Mucosa of stomach (tissue), 1 donor: ENCODE measurements at regions not wholly inside any gene's neighbourhood (a gene's known extent, or its start where the extent isn't known, plus 50 kb on each side); places are given as distances from the start of the nearest gene placed in this dataset.
"Not testable (repeated sequence)": the region's sequence is repeated elsewhere in the genome, so short reads cannot be mapped to it uniquely, and the experiment has no call there.

Experiments used
- H3K27me3 ChIP-seq: one replicate; pipeline ENCODE4 v1.7.0; 2013; ENCODE audit warnings: mild to moderate bottlenecking, low read length; ENCODE audit not compliant: control insufficient read depth, insufficient read depth
- H3K36me3 ChIP-seq: one replicate; pipeline ENCODE4 v1.7.0; 2013; ENCODE audit warnings: low read length; ENCODE audit not compliant: control insufficient read depth, insufficient read depth
- H3K4me1 ChIP-seq: one replicate; pipeline ENCODE4 v1.7.0; 2013; ENCODE audit warnings: mild to moderate bottlenecking, low read length; ENCODE audit not compliant: control insufficient read depth, insufficient read depth
- H3K4me3 ChIP-seq: one replicate; pipeline ENCODE4 v1.7.0; 2013; ENCODE audit warnings: low read length
- H3K9ac ChIP-seq: one replicate; pipeline ENCODE4 v1.7.0; 2013; ENCODE audit warnings: mild to moderate bottlenecking, low read length, moderate library complexity
- H3K9me3 ChIP-seq: one replicate; pipeline ENCODE4 v1.7.0; 2013; ENCODE audit warnings: mild to moderate bottlenecking, low read length, moderate library complexity; ENCODE audit not compliant: control insufficient read depth
- donor health status: Pancreatic carcinoma.

GRCh38 chr4:34973650-34974312 lies 1270.5 kb downstream of the ARAP2 start:
- Histone ChIP-seq H3K4me1 (no peaks in the 10 kb centered on the region), H3K9ac (no peak overlapping the region), H3K4me3 (no peak overlapping the region), H3K36me3 (no peaks in the 10 kb centered on the region), H3K9me3 (no peaks in the 10 kb centered on the region), H3K27me3 (no peaks in the 10 kb centered on the region)

GRCh38 chr4:34974313-34974680 lies 1270.0 kb downstream of the ARAP2 start:
- Histone ChIP-seq H3K36me3 (no peaks in the 10 kb centered on the region), H3K9me3 (no peaks in the 10 kb centered on the region), H3K9ac (no peak overlapping the region), H3K4me1 (no peaks in the 10 kb centered on the region), H3K27me3 (no peaks in the 10 kb centered on the region), H3K4me3 (no peak overlapping the region)

- H3K27me3 ChIP-seq, H3K9ac ChIP-seq, H3K9me3 ChIP-seq, H3K4me1 ChIP-seq, H3K4me3 ChIP-seq, H3K36me3 ChIP-seq: not testable (repeated sequence)
These were observed 1223.1 kb downstream of the ARAP2 start for GRCh38 chr4:35021222-35021621.

- H3K4me1 ChIP-seq: no peaks in the 10 kb centered on the region
- H3K9me3 ChIP-seq: no peaks in the 10 kb centered on the region
- no peak overlapping the region for H3K9ac ChIP-seq
- no peak overlapping the region for H3K4me3 ChIP-seq
- no peaks in the 10 kb centered on the region for H3K36me3 ChIP-seq
- H3K27me3 ChIP-seq: no peaks in the 10 kb centered on the region
These were observed 1219.0 kb downstream of the ARAP2 start for GRCh38 chr4:35025152-35025834.

GRCh38 chr4:35038079-35038805 lies 1206.1 kb downstream of the ARAP2 start:
- H3K9ac ChIP-seq: no peak overlapping the region
- no peaks in the 10 kb centered on the region for H3K27me3 ChIP-seq
- no peaks in the 10 kb centered on the region for H3K4me1 ChIP-seq
- no peaks in the 10 kb centered on the region for H3K36me3 ChIP-seq
- no peak overlapping the region for H3K4me3 ChIP-seq
- no peaks in the 10 kb centered on the region for H3K9me3 ChIP-seq

- H3K36me3 ChIP-seq: no peaks in the 10 kb centered on the region
- no peaks in the 10 kb centered on the region for H3K4me1 ChIP-seq
- no peaks in the 10 kb centered on the region for H3K27me3 ChIP-seq
- H3K4me3 ChIP-seq: no peak overlapping the region
- no peaks in the 10 kb centered on the region for H3K9me3 ChIP-seq
- H3K9ac ChIP-seq: no peak overlapping the region
These were observed 1205.5 kb downstream of the ARAP2 start for GRCh38 chr4:35038845-35039244.

DNA sequence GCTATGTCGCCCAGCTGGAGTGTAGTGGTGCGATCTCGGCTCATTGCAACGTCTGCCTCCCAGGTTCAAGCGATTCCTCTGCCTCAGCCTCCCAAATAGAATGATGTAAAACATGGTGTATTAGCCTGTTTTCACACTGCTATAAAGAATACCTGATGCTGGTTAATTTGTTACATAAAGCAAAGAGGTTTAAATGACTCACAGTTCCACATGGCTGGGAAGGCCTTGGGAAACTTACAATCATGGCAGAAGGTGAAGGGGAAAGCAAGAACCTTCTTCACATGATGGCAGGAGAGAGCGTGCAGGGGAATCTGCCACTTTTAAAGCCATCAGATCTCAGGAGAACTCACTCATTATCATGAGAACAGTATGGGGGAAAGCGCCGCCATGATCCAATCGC lies 1191.8 kb downstream of the ARAP2 start:
- Histone ChIP-seq H3K9me3 (no peaks in the 10 kb centered on the region), H3K36me3 (no peaks in the 10 kb centered on the region), H3K4me1 (no peaks in the 10 kb centered on the region), H3K27me3 (no peaks in the 10 kb centered on the region), H3K9ac (no peak overlapping the region), H3K4me3 (no peak overlapping the region)

DNA sequence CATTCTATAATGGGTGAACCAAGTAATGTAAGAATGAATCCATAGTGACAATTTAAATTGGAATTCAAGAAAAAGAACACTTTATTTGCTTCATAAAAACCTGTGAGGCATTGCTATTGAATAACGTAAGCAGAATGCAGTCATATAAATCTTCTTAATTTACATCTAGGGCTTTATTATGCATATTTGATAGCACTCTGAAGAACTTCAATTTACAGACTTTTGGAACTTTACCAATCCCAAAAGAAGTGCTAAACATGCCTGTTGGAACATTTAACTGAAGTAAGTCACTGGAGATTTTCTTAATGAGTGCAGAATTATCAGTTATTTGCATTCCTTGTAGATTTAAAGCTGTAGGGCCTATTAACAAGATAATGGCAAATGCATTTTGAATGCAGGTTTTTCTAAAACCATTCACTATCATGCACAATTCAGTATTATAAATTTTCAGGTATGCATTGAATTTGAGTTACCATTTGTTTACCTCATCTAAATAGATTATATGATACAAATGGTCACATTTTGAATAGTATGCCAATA lies 1181.2 kb downstream of the ARAP2 start:
- no peaks in the 10 kb centered on the region for H3K4me1 ChIP-seq
- no peak overlapping the region for H3K9ac ChIP-seq
- no peaks in the 10 kb centered on the region for H3K27me3 ChIP-seq
- no peaks in the 10 kb centered on the region for H3K36me3 ChIP-seq
- H3K4me3 ChIP-seq: no peak overlapping the region
- no peaks in the 10 kb centered on the region for H3K9me3 ChIP-seq

DNA sequence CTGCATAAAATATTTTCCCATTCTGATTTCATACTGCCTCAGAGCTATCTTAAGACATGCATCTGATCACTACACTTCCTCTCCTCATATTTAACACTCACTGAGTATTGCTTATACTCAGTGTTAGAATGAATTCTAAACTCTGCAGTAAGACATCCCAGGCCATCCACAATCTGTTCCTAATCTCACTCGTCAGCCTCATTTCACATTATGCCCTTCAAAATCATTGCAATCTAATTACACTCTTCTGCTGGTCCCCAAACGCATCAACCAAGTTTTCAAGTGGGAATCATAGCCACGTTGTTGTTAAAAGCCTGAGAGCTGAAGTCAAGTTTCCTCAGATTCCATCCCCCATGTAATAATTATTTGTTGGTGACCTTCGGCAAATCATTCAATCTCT lies 1177.9 kb downstream of the ARAP2 start:
- no peaks in the 10 kb centered on the region for H3K36me3 ChIP-seq
- H3K9me3 ChIP-seq: no peaks in the 10 kb centered on the region
- no peak overlapping the region for H3K4me3 ChIP-seq
- no peak overlapping the region for H3K9ac ChIP-seq
- H3K27me3 ChIP-seq: no peaks in the 10 kb centered on the region
- no peaks in the 10 kb centered on the region for H3K4me1 ChIP-seq

- Histone ChIP-seq H3K4me1 (no peaks in the 10 kb centered on the region), H3K9me3 (no peaks in the 10 kb centered on the region), H3K36me3 (no peaks in the 10 kb centered on the region), H3K4me3 (no peak overlapping the region), H3K9ac (no peak overlapping the region), H3K27me3 (no peaks in the 10 kb centered on the region)
These were observed 1163.5 kb downstream of the ARAP2 start for GRCh38 chr4:35080799-35081198.

GRCh38 chr4:35087218-35087617 lies 1157.1 kb downstream of the ARAP2 start:
- Histone ChIP-seq H3K4me1 (no peaks in the 10 kb centered on the region), H3K9ac (no peak overlapping the region), H3K9me3 (no peaks in the 10 kb centered on the region), H3K27me3 (no peaks in the 10 kb centered on the region), H3K4me3 (no peak overlapping the region), H3K36me3 (no peaks in the 10 kb centered on the region)

- Histone ChIP-seq H3K9me3 (no peaks in the 10 kb centered on the region), H3K4me3 (no peak overlapping the region), H3K36me3 (no peaks in the 10 kb centered on the region), H3K4me1 (no peaks in the 10 kb centered on the region), H3K27me3 (no peaks in the 10 kb centered on the region), H3K9ac (no peak overlapping the region)
These were observed 1143.4 kb downstream of the ARAP2 start for GRCh38 chr4:35100932-35101331.
